Right lobe of liver (tissue), 6 donors: ENCODE measurements at regions not wholly inside any gene's neighbourhood (a gene's known extent, or its start where the extent isn't known, plus 50 kb on each side); places are given as distances from the start of the nearest gene placed in this dataset.

ENCODE experiments used
- ATAC-seq, 4 donors: fragments of 200-7000 bp; cut with Tn5 transposase; one replicate each; pipeline ENCODE4 v1.9.1; 2020; ENCODE audit warnings: mild to moderate bottlenecking in 4 of 4, moderate library complexity in 4 of 4
- DNase-seq, 3 donors: peaks; one replicate each; pipeline ENCODE4 v3.0.0-alpha.2; 2020
- H3K27ac ChIP-seq, 3 donors: fragments of 200-600 bp; one replicate each; pipeline ENCODE4 v1.8.0; 2022
- H3K27me3 ChIP-seq, 2 donors: fragments of 200-600 bp; one replicate each; pipeline ENCODE4 v1.8.0; 2022
- H3K36me3 ChIP-seq, 4 donors: fragments of 200-600 bp; sonication (generic) in 1 of 4; one replicate each; pipeline versions ENCODE4 v1.5.1 to v1.8.0; 2017 to 2022; ENCODE audit warnings: control low read depth in 1 of 4
- H3K4me1 ChIP-seq, 4 donors: fragments of 200-600 bp; sonication (generic) in 1 of 4; one replicate each; pipeline versions ENCODE4 v1.5.1 to v1.8.0; 2017 to 2022; ENCODE audit warnings: control low read depth in 1 of 4
- H3K4me3 ChIP-seq, 3 donors: fragments of 200-600 bp; one replicate each; pipeline ENCODE4 v1.8.0; 2022
- H3K9me3 ChIP-seq, 4 donors: fragments of 200-600 bp; sonication (generic) in 1 of 4; one replicate each; pipeline versions ENCODE4 v1.5.1 to v1.8.0; 2017 to 2022; ENCODE audit warnings: control low read depth in 1 of 4
- POLR2A ChIP-seq: fragments of 450-650 bp; IDR thresholded peaks from one replicate; pipeline ENCODE4 v1.6.1; 2017; ENCODE audit warnings: antibody characterized with exemption, mild to moderate bottlenecking
- WGBS: methylation state at CpG from one replicate; pipeline ENCODE4 v1.1.6; 2018; ENCODE audit warnings: low coverage, low lambda C conversion rate; ENCODE audit not compliant: insufficient coverage; ENCODE audit errors: missing lambda C conversion rate; 5-methylcytosine and 5-hydroxymethylcytosine counted together
- intact Hi-C, 2 donors: fragments of 100-400 bp; cut with DNase I; formaldehyde crosslinking; loops; one replicate each; pipeline versions ENCODE4 v1.11.2 to v1.14.1; 2022
- TF ChIP-seq, protein P1 (sequence below), 4 donors: fragments of 200-600 bp in 3 of 4; fragments of 450-650 bp in 1 of 4; IDR thresholded peaks; one replicate each; pipeline versions ENCODE4 v1.5.1 to v1.8.0; 2016 to 2022; ENCODE audit warnings: antibody characterized with exemption in 4 of 4, mild to moderate bottlenecking in 2 of 4
- donor health status: DM: no; HTN: yes; CAD: no.
- donor health status: DM: no; HTN: no; CAD: no.
- donor health status: DM: no; HTN: no; CAD: no.
- donor health status: DM: no; HTN: yes; CAD: no.
- donor health status: DM: no; HTN: yes; CAD: no.

DNA sequence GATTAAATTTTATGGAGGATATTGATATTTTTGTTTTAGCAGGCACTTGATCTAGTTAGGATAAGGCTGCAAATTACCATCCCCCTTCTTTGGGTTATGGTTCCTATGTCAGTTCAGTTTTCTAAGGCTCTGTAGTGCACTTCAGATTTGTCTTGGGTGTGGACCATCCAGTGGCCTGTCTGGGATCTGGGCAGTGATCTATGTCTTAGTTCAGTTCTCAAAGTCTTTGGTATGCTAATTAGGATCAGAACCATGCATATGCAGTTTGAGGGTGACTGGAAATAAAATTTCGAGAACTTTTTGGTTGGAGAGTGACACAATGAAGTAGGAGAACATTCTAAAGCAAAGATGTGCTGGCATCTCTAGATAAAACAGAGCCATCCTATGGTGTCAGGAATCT, 388.2 kb downstream of the MID1IP1 start:
- intact Hi-C loops = no loop called here

DNA sequence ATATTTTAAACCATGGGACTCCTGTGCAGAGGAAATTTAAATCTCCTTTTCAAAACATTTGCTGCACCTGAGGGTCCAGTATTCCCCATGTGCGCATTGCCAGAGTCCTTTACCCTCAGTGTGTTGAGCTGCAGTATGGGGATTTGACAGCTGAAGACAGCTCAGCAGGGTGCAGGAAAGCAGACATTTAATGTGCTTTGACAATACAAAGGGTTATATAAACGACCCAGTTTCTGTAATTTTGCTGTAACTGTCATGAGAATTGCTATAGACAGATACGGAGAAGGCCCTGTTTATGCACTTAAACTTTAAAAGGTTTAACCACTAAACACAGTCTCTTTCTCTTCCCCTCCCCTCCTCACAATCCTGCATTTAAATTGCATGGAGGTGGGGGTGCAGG, 393.4 kb downstream of the MID1IP1 start:
- intact Hi-C loops = no loop called here
- Histone ChIP-seq H3K9me3 (no peaks in the 10 kb centered on the region), H3K27ac (no peak overlapping the region), H3K4me3 (no peak overlapping the region), H3K4me1 (no peaks in the 10 kb centered on the region), H3K27me3 (no peaks in the 10 kb centered on the region), H3K36me3 (no peaks in the 10 kb centered on the region)
- 32% methylated on average over 3 of the region's 3 CpGs for WGBS
- ATAC-seq (no peak), DNase-seq (no peak)
- TF ChIP-seq POLR2A = no peak
- TF ChIP-seq, protein P1, sequence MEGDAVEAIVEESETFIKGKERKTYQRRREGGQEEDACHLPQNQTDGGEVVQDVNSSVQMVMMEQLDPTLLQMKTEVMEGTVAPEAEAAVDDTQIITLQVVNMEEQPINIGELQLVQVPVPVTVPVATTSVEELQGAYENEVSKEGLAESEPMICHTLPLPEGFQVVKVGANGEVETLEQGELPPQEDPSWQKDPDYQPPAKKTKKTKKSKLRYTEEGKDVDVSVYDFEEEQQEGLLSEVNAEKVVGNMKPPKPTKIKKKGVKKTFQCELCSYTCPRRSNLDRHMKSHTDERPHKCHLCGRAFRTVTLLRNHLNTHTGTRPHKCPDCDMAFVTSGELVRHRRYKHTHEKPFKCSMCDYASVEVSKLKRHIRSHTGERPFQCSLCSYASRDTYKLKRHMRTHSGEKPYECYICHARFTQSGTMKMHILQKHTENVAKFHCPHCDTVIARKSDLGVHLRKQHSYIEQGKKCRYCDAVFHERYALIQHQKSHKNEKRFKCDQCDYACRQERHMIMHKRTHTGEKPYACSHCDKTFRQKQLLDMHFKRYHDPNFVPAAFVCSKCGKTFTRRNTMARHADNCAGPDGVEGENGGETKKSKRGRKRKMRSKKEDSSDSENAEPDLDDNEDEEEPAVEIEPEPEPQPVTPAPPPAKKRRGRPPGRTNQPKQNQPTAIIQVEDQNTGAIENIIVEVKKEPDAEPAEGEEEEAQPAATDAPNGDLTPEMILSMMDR (IDR thresholded peaks at IDR 0.05) = no peak

More for the DNA sequence above, 388.2 kb downstream of the MID1IP1 start:
- DNase-seq = no peak
- no peaks in the 10 kb centered on the region for H3K9me3 ChIP-seq
- ATAC-seq = no peak
- TF ChIP-seq POLR2A = no peak
- TF ChIP-seq, protein P1 (IDR thresholded peaks at IDR 0.05) = no peak
- H3K36me3 ChIP-seq = no peaks in the 10 kb centered on the region
- no peak overlapping the region for H3K27ac ChIP-seq
- H3K4me1 ChIP-seq = no peaks in the 10 kb centered on the region
- 33% methylated on average over 1 of the region's 1 CpG for WGBS
- H3K4me3 ChIP-seq = no peak overlapping the region
- H3K27me3 ChIP-seq = no peaks in the 10 kb centered on the region

DNA sequence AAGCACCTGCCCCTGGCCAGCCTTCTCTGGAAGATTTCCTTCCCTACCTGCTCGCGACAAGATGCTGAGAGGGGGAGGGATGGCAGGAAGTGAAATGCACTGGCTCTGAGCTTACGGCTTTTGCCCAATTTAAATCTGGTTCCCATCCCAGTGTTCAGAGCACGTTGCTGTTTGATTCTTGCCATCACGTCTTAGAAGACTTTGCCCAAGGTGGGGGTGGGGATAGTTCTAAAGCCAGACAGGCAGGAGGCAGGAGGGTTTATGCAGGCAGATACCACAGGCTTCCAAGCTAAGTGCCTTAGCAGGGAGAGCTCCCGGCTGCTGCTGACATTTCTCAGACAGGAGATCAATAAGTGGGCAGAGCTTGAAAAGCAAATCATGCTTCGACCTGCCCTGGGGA, 393.9 kb downstream of the MID1IP1 start:
- Histone ChIP-seq H3K4me3 (no peak overlapping the region), H3K4me1 (no peaks in the 10 kb centered on the region), H3K36me3 (no peaks in the 10 kb centered on the region), H3K27ac (no peak overlapping the region), H3K9me3 (no peaks in the 10 kb centered on the region), H3K27me3 (no peaks in the 10 kb centered on the region)
- 10% methylated on average over 7 of the region's 7 CpGs for WGBS
- ATAC-seq (no peak), DNase-seq (no peak)
- TF ChIP-seq, protein P1 (IDR thresholded peaks at IDR 0.05) = no peak
- TF ChIP-seq POLR2A = no peak
- intact Hi-C loops = no loop called here

DNA sequence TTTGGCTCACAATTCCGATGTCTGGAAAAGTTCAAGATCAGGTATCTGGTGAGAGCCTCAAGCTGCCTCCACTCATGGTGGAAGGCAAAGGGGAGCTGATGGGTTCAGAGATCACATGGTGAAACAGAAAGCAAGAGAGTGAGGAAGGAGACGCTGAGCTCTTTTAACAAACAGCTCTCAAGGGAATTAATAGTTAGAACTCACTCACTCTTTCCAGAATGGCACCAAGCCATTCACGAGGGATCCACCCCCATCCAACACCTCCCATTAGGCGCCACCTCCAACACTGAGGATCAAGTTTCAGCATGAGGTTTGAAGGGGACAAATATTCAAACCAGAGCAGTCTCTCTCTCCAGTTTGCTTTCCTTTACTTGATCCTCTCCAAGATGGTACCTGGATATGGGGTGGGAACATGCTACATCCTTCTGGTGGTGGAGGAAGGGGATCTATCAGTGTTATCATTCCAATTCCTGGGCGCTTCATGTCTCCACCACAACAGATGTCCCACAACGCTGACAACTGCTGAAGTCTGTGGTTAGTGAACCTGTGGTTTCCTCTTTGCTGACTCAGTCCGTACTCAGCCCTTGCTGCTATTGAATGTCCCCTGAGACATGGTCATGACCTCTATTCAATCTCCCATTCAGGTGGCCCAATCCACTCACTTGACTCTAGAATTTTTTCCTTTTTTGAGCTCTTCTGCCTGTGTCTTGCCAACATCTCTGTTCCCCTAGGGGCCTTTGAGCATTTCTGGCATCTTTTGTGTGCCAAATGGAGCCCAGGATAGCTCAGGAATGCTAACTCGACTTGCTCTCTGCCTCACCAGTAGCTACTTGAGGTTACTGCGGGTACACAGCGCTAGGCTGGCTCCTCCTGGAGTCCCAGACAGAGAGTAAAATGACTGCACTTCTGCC, 395.2 kb downstream of the MID1IP1 start:
- intact Hi-C loops = no loop called here
- DNase-seq (no peak), ATAC-seq (peak in 1 of 4 donors; percentile 19)
- Histone ChIP-seq H3K4me3 (no peak overlapping the region), H3K27me3 (no peaks in the 10 kb centered on the region), H3K9me3 (no peaks in the 10 kb centered on the region), H3K36me3 (no peaks in the 10 kb centered on the region), H3K4me1 (no peaks in the 10 kb centered on the region), H3K27ac (no peak overlapping the region)
- no peak for TF ChIP-seq POLR2A
- TF ChIP-seq, protein P1 (IDR thresholded peaks at IDR 0.05) = no peak
- 30% methylated on average over 10 of the region's 10 CpGs for WGBS
